CD4-positive, alpha-beta T cell (primary cell): ENCODE measurements at regions not wholly inside any gene's neighbourhood (a gene's known extent, or its start where the extent isn't known, plus 50 kb on each side); places are given as distances from the start of the nearest gene placed in this dataset.

Experiments used
- ATAC-seq: fragments of 200-7000 bp; cut with Tn5 transposase; one replicate; pipeline ENCODE4 v1.10.0; 2022; ENCODE audit warnings: mild to moderate bottlenecking; ENCODE audit not compliant: poor library complexity
- CTCF ChIA-PET: fragments of 350-600 bp; sonication (Branson Sonifier 250); formaldehyde crosslinking; loops from one replicate; lab custom pipeline; 2021; ENCODE audit warnings: antibody characterized with exemption, inconsistent platforms; lab: Charles Lee
- POLR2A ChIA-PET: fragments of 350-600 bp; sonication (Branson Sonifier 250); formaldehyde crosslinking; loops from one replicate; lab custom pipeline; 2021; ENCODE audit warnings: antibody characterized with exemption, inconsistent platforms; lab: Charles Lee
- DNase-seq, 14 experiments: peaks; one replicate each; pipeline ENCODE4 v3.0.0-alpha.2; 2013 to 2020; ENCODE audit warnings: mixed read lengths in 2 of 14
- H3K27ac ChIP-seq, 2 donors: one replicate each; pipeline versions ENCODE4 v1.5.1 to v1.7.0; 2013; ENCODE audit warnings: low read length in 2 of 2, low read depth in 1 of 2, mild to moderate bottlenecking in 1 of 2
- H3K27me3 ChIP-seq, 2 experiments: 1 replicate in 1 of 2; 2 replicates in 1 of 2; pipeline versions ENCODE4 v1.6.1 to v1.7.0; 2013; ENCODE audit warnings: low read length in 2 of 2, control low read depth in 1 of 2, mild to moderate bottlenecking in 1 of 2, moderate library complexity in 1 of 2; ENCODE audit not compliant: insufficient read depth in 2 of 2, control insufficient read depth in 1 of 2
- H3K36me3 ChIP-seq: one replicate; pipeline ENCODE4 v1.6.1; 2013; ENCODE audit warnings: low read length, control low read depth; ENCODE audit not compliant: insufficient read depth
- H3K4me1 ChIP-seq: one replicate; pipeline ENCODE4 v1.6.1; 2013; ENCODE audit warnings: low read length, control low read depth; ENCODE audit not compliant: insufficient read depth
- H3K4me3 ChIP-seq: one replicate; pipeline ENCODE4 v1.5.1; 2013; ENCODE audit warnings: mild to moderate bottlenecking, low read length, moderate library complexity
- H3K9me3 ChIP-seq, 2 experiments: 1 replicate in 1 of 2; 2 replicates in 1 of 2; pipeline versions ENCODE4 v1.6.1 to v1.7.0; 2013; ENCODE audit warnings: low read length in 2 of 2, mild to moderate bottlenecking in 2 of 2, control low read depth in 1 of 2, moderate library complexity in 1 of 2; ENCODE audit not compliant: control insufficient read depth in 1 of 2, insufficient read depth in 1 of 2
- H3K27ac Mint-ChIP-seq: one replicate; pipeline ENCODE4 v1.8.0; 2020; ENCODE audit warnings: mixed read lengths
- H3K27me3 Mint-ChIP-seq: one replicate; pipeline ENCODE4 v1.8.0; 2021; ENCODE audit warnings: mixed read lengths
- H3K36me3 Mint-ChIP-seq: one replicate; pipeline ENCODE4 v1.8.0; 2021; ENCODE audit warnings: low read depth, mixed read lengths
- H3K4me1 Mint-ChIP-seq: one replicate; pipeline ENCODE4 v1.8.0; 2021; ENCODE audit warnings: low read depth, mixed read lengths
- H3K4me3 Mint-ChIP-seq: one replicate; pipeline ENCODE4 v1.8.0; 2020; ENCODE audit warnings: mild to moderate bottlenecking, mixed read lengths
- H3K9me3 Mint-ChIP-seq: one replicate; pipeline ENCODE4 v1.8.0; 2020; ENCODE audit warnings: mixed read lengths
- CTCF ChIP-seq: fragments of 200-600 bp; IDR thresholded peaks from one replicate; pipeline ENCODE4 v1.8.0; 2022; ENCODE audit warnings: antibody characterized with exemption, mild to moderate bottlenecking
- intact Hi-C, 2 experiments: fragments of 100-400 bp; cut with DNase I in 1 of 2; cut with micrococcal nuclease in 1 of 2; formaldehyde crosslinking; loops; one replicate each; pipeline versions ENCODE4 v1.15.1 to v1.9.0; 2023 to 2025; cut with DNase I, micrococcal nuclease

GRCh38 chr7:121545418-121545817 lies 149.3 kb upstream of the FAM3C start:
- Mint-ChIP-seq H3K4me1 (no peaks in the 10 kb centered on the region), H3K4me3 (no peak overlapping the region), H3K27ac (no peak overlapping the region), H3K9me3 (no peaks in the 10 kb centered on the region), H3K36me3 (no peaks in the 10 kb centered on the region), H3K27me3 (no peaks in the 10 kb centered on the region)
- H3K36me3 ChIP-seq, result no peaks in the 10 kb centered on the region
- DNase-seq (no peak), ATAC-seq (no peak)
- no peak overlapping the region for H3K27ac ChIP-seq
- CTCF ChIA-PET, result interaction anchor here (3.0 kb wide), 1 partner anchor 178 kb away, joined by 15 read pairs; no protein-coding TSS in a partner anchor
- no peaks in the 10 kb centered on the region for H3K4me1 ChIP-seq
- no peaks in the 10 kb centered on the region for H3K27me3 ChIP-seq
- POLR2A ChIA-PET, result no interaction called here
- no peaks in the 10 kb centered on the region for H3K9me3 ChIP-seq
- intact Hi-C loops, result loop anchor here in 1 of 2 experiments (5.0 kb wide), 4 partner anchors 113 to 558 kb away; partner anchors contain the start of gene CPED1
- H3K4me3 ChIP-seq, result no peak overlapping the region
- TF ChIP-seq CTCF, result no peak

- POLR2A ChIA-PET, result no interaction called here
Observed at GRCh38 chr7:121544726-121545125, 148.6 kb upstream of the FAM3C start.

GRCh38 chr7:121544238-121544637 lies 148.1 kb upstream of the FAM3C start:
- H3K27me3 Mint-ChIP-seq, result no peaks in the 10 kb centered on the region
- no peaks in the 10 kb centered on the region for H3K4me1 Mint-ChIP-seq
- H3K27me3 ChIP-seq, result no peaks in the 10 kb centered on the region
- ChIA-PET POLR2A (no interaction called here), CTCF (interaction anchor here (0.7 to 3.0 kb wide), 3 partner anchors 26 to 579 kb away, joined by 3 to 15 read pairs (median 3); no protein-coding TSS in a partner anchor)
- no peaks in the 10 kb centered on the region for H3K36me3 ChIP-seq
- H3K9me3 Mint-ChIP-seq, result no peaks in the 10 kb centered on the region
- H3K4me1 ChIP-seq, result no peaks in the 10 kb centered on the region
- H3K9me3 ChIP-seq, result no peaks in the 10 kb centered on the region
- DNase-seq (no peak), ATAC-seq (no peak)
- no peak overlapping the region for H3K4me3 Mint-ChIP-seq
- no peaks in the 10 kb centered on the region for H3K36me3 Mint-ChIP-seq
- intact Hi-C loops, result no loop called here
- no peak overlapping the region for H3K27ac Mint-ChIP-seq
- H3K27ac ChIP-seq, result no peak overlapping the region
- H3K4me3 ChIP-seq, result no peak overlapping the region
- no peak for TF ChIP-seq CTCF

More at GRCh38 chr7:121544726-121545125, 148.6 kb upstream of the FAM3C start:
- H3K4me1 Mint-ChIP-seq, result no peaks in the 10 kb centered on the region
- no peak overlapping the region for H3K27ac Mint-ChIP-seq
- Histone ChIP-seq H3K27me3 (no peaks in the 10 kb centered on the region), H3K9me3 (no peaks in the 10 kb centered on the region), H3K27ac (no peak overlapping the region), H3K4me3 (no peak overlapping the region), H3K36me3 (no peaks in the 10 kb centered on the region), H3K4me1 (no peaks in the 10 kb centered on the region)
- ATAC-seq (no peak), DNase-seq (no peak)
- intact Hi-C loops, result loop anchor here in 1 of 2 experiments (5.0 kb wide), 4 partner anchors 112 to 557 kb away; partner anchors contain the start of gene CPED1
- H3K4me3 Mint-ChIP-seq, result no peak overlapping the region
- H3K9me3 Mint-ChIP-seq, result no peaks in the 10 kb centered on the region
- CTCF ChIA-PET, result interaction anchor here (0.7 to 3.0 kb wide), 3 partner anchors 25 to 579 kb away, joined by 3 to 15 read pairs (median 3); no protein-coding TSS in a partner anchor
- no peak for TF ChIP-seq CTCF
- H3K36me3 Mint-ChIP-seq, result no peaks in the 10 kb centered on the region
- no peaks in the 10 kb centered on the region for H3K27me3 Mint-ChIP-seq
